HG03469 (cell line): ENCODE measurements at regions not wholly inside any gene's neighbourhood (a gene's known extent, or its start where the extent isn't known, plus 50 kb on each side); places are given as distances from the start of the nearest gene placed in this dataset.
"Not testable (repeated sequence)": the region's sequence is repeated elsewhere in the genome, so short reads cannot be mapped to it uniquely, and the experiment has no call there.

Source experiments
- ATAC-seq: cut with Tn5 transposase; IDR thresholded peaks from one replicate; pipeline ENCODE4 v1.9.1; 2021; ENCODE audit warnings: mild to moderate bottlenecking, moderate library complexity, moderate number of reproducible peaks; ENCODE audit not compliant: unreplicated experiment

- not testable (repeated sequence) for ATAC-seq
These were observed 150.2 kb upstream of the MAP3K1 start for GRCh38 chr5:56665117-56665516.

- ATAC-seq, result no peak
These were observed 151.3 kb upstream of the MAP3K1 start for GRCh38 chr5:56664025-56664424.

GRCh38 chr5:56663523-56663922, 151.8 kb upstream of the MAP3K1 start:
- no peak for ATAC-seq

GRCh38 chr5:56662893-56663292, 152.5 kb upstream of the MAP3K1 start:
- ATAC-seq, result no peak

GRCh38 chr5:56659971-56660370, 155.4 kb upstream of the MAP3K1 start:
- ATAC-seq, result no peak

GRCh38 chr5:56658972-56659371, 156.4 kb upstream of the MAP3K1 start:
- ATAC-seq, result no peak

GRCh38 chr5:56656846-56657726, 158.3 kb upstream of the MAP3K1 start:
- ATAC-seq, result no peak

- ATAC-seq, result no peak
These were observed 163.5 kb upstream of the MAP3K1 start for GRCh38 chr5:56651893-56652292.

- no peak for ATAC-seq
These were observed 165.0 kb upstream of the MAP3K1 start for GRCh38 chr5:56650386-56650785.

GRCh38 chr5:56649569-56649968, 165.8 kb upstream of the MAP3K1 start:
- no peak for ATAC-seq

- ATAC-seq, result no peak
These were observed 166.8 kb upstream of the MAP3K1 start for GRCh38 chr5:56648460-56649034.

GRCh38 chr5:56647099-56647850, 168.1 kb upstream of the MAP3K1 start:
- no peak for ATAC-seq

- no peak for ATAC-seq
These were observed 173.6 kb upstream of the MAP3K1 start for GRCh38 chr5:56641635-56642260.

GRCh38 chr5:56640763-56641406, 174.5 kb upstream of the MAP3K1 start:
- ATAC-seq, result no peak

GRCh38 chr5:56639476-56639875, 175.9 kb upstream of the MAP3K1 start:
- ATAC-seq, result no peak

GRCh38 chr5:56638768-56639238, 176.5 kb upstream of the MAP3K1 start:
- no peak for ATAC-seq

GRCh38 chr5:56638061-56638621, 177.2 kb upstream of the MAP3K1 start:
- ATAC-seq, result no peak

- ATAC-seq, result no peak
These were observed 177.9 kb upstream of the MAP3K1 start for GRCh38 chr5:56637321-56637920.

GRCh38 chr5:56633950-56634349, 181.4 kb upstream of the MAP3K1 start:
- ATAC-seq, result no peak

GRCh38 chr5:56632939-56633338, 182.4 kb upstream of the MAP3K1 start:
- no peak for ATAC-seq
